GM04503 (cell line): ENCODE measurements at regions not wholly inside any gene's neighbourhood (a gene's known extent, or its start where the extent isn't known, plus 50 kb on each side); places are given as distances from the start of the nearest gene placed in this dataset.
"Not testable (repeated sequence)": the region's sequence is repeated elsewhere in the genome, so short reads cannot be mapped to it uniquely, and the experiment has no call there.

Source experiments
- DNase-seq: peaks from one replicate; pipeline ENCODE4 v3.0.0-alpha.2; 2012; ENCODE audit warnings: low read depth

GRCh38 chr11:25327656-25328055 is 830.8 kb downstream of the LUZP2 start:
- no peak for DNase-seq

- no peak for DNase-seq
Measured at GRCh38 chr11:25339281-25339680, 842.4 kb downstream of the LUZP2 start.

- DNase-seq, result no peak
Measured at GRCh38 chr11:25349537-25349936, 852.7 kb downstream of the LUZP2 start.

- DNase-seq, result no peak
Measured at GRCh38 chr11:25350899-25351803, 854.3 kb downstream of the LUZP2 start.

- DNase-seq, result no peak
Measured at GRCh38 chr11:25357133-25357532, 860.3 kb downstream of the LUZP2 start.

- DNase-seq, result no peak
Measured at GRCh38 chr11:25377466-25377865, 880.6 kb downstream of the LUZP2 start.

GRCh38 chr11:25396847-25397246 is 900.0 kb downstream of the LUZP2 start:
- DNase-seq, result no peak

GRCh38 chr11:25408146-25408545 is 911.3 kb downstream of the LUZP2 start:
- DNase-seq, result no peak

- DNase-seq, result no peak
Measured at GRCh38 chr11:25415793-25416192, 916.1 kb upstream of the ANO3 start.

GRCh38 chr11:25423436-25424199 is 908.3 kb upstream of the ANO3 start:
- no peak for DNase-seq

- DNase-seq, result no peak
Measured at GRCh38 chr11:25432376-25432775, 899.6 kb upstream of the ANO3 start.

- no peak for DNase-seq
Measured at GRCh38 chr11:25435197-25435596, 896.7 kb upstream of the ANO3 start.

GRCh38 chr11:25436326-25436725 is 895.6 kb upstream of the ANO3 start:
- DNase-seq, result no peak

GRCh38 chr11:25441421-25441820 is 890.5 kb upstream of the ANO3 start:
- DNase-seq, result no peak

GRCh38 chr11:25449091-25449490 is 882.8 kb upstream of the ANO3 start:
- no peak for DNase-seq

- no peak for DNase-seq
Measured at GRCh38 chr11:25453471-25453870, 878.5 kb upstream of the ANO3 start.

GRCh38 chr11:25456211-25456610 is 875.7 kb upstream of the ANO3 start:
- DNase-seq, result no peak

GRCh38 chr11:25483915-25484635 is 847.9 kb upstream of the ANO3 start:
- DNase-seq, result no peak

- no peak for DNase-seq
Measured at GRCh38 chr11:25485315-25485714, 846.6 kb upstream of the ANO3 start.

- not testable (repeated sequence) for DNase-seq
Measured at GRCh38 chr11:25486338-25486737, 845.6 kb upstream of the ANO3 start.

GRCh38 chr11:25488176-25488575 is 843.8 kb upstream of the ANO3 start:
- not testable (repeated sequence) for DNase-seq

- not testable (repeated sequence) for DNase-seq
Measured at GRCh38 chr11:25501426-25501825, 830.5 kb upstream of the ANO3 start.

GRCh38 chr11:25515576-25515975 is 816.4 kb upstream of the ANO3 start:
- DNase-seq, result no peak
